PC-3 (cell line): ENCODE measurements at regions not wholly inside any gene's neighbourhood (a gene's known extent, or its start where the extent isn't known, plus 50 kb on each side); places are given as distances from the start of the nearest gene placed in this dataset.

Experiments
- ATAC-seq: fragments of 200-7000 bp; cut with Tn5 transposase; 2 replicates; pipeline ENCODE4 v1.9.1; 2020; ENCODE audit warnings: mild to moderate bottlenecking, moderate library complexity
- BruUV-seq: library from RNA; stranded (reverse); fragments of 400-500 nt; replicated peaks from 2 replicates; lab custom pipeline; 2021; lab: Mats Ljungman, UMichigan
- CTCF ChIA-PET: fragments of 300-600 bp; sonication (Branson Sonifier 250); formaldehyde crosslinking; loops from one replicate; lab custom pipeline; 2022; ENCODE audit warnings: antibody characterized with exemption; lab: Charles Lee
- POLR2A ChIA-PET: fragments of 300-600 bp; sonication (Branson Sonifier 250); formaldehyde crosslinking; loops from one replicate; lab custom pipeline; 2022; ENCODE audit warnings: antibody characterized with exemption; ENCODE audit not compliant: unreplicated experiment; lab: Charles Lee
- DNase-seq: peaks from one replicate; pipeline ENCODE4 v3.0.0-alpha.2; 2015
- H2AFZ ChIP-seq: fragments of 300-600 bp; sonication (generic); 2 replicates; pipeline ENCODE4 v1.6.0; 2016; ENCODE audit warnings: antibody characterized with exemption, low read length
- H3F3A ChIP-seq: fragments of 300-600 bp; sonication (generic); one replicate; pipeline ENCODE4 v1.6.0; 2017; ENCODE audit warnings: antibody characterized with exemption, low read length, control low read depth, mild to moderate bottlenecking; ENCODE audit not compliant: unreplicated experiment
- H3K27ac ChIP-seq: fragments of 300-600 bp; sonication (generic); 2 replicates; pipeline ENCODE4 v1.5.1; 2016; ENCODE audit warnings: mild to moderate bottlenecking, low read length
- H3K27me3 ChIP-seq: fragments of 300-600 bp; sonication (generic); 2 replicates; pipeline ENCODE4 v1.6.1; 2016; ENCODE audit warnings: low read length, mixed read lengths
- H3K36me3 ChIP-seq: fragments of 300-600 bp; sonication (generic); 2 replicates; pipeline ENCODE4 v1.6.1; 2016; ENCODE audit warnings: low read depth, mixed run types, low read length, mixed read lengths
- H3K4me1 ChIP-seq: fragments of 300-600 bp; sonication (generic); 2 replicates; pipeline ENCODE4 v1.5.1; 2016; ENCODE audit warnings: low read length; ENCODE audit not compliant: insufficient read depth
- H3K4me2 ChIP-seq: fragments of 300-600 bp; sonication (generic); 2 replicates; pipeline ENCODE4 v1.6.0; 2016; ENCODE audit warnings: low read length
- H3K4me3 ChIP-seq: fragments of 300-600 bp; sonication (generic); 2 replicates; pipeline ENCODE4 v1.5.1; 2016; ENCODE audit warnings: mild to moderate bottlenecking, low read length, mixed read lengths
- H3K79me2 ChIP-seq: fragments of 300-600 bp; sonication (generic); 2 replicates; pipeline ENCODE4 v1.6.1; 2017; ENCODE audit warnings: low read length, mixed read lengths
- H3K9ac ChIP-seq: fragments of 300-600 bp; sonication (generic); 2 replicates; pipeline ENCODE4 v1.6.0; 2016; ENCODE audit warnings: mild to moderate bottlenecking, low read length
- H3K9me2 ChIP-seq: fragments of 300-600 bp; sonication (generic); replicated peaks from 2 replicates; pipeline ENCODE4 v1.6.1; 2016; ENCODE audit warnings: mixed run types, low read length, mixed read lengths
- H3K9me3 ChIP-seq: fragments of 300-600 bp; sonication (generic); 2 replicates; pipeline ENCODE4 v1.6.1; 2016; ENCODE audit warnings: low read length, mixed read lengths
- H4K20me1 ChIP-seq: fragments of 300-600 bp; sonication (generic); 2 replicates; pipeline ENCODE4 v1.6.1; 2016; ENCODE audit warnings: low read length, mixed read lengths
- EZH2 ChIP-seq: fragments of 300-600 bp; sonication (generic); IDR thresholded peaks from one replicate; pipeline ENCODE4 v1.6.1; 2017; ENCODE audit warnings: antibody characterized with exemption, mild to moderate bottlenecking, low read length; ENCODE audit not compliant: unreplicated experiment
- EZH2phosphoT487 ChIP-seq: fragments of 300-600 bp; sonication (generic); IDR thresholded peaks from 2 replicates; pipeline ENCODE4 v1.6.1; 2018; ENCODE audit warnings: mild to moderate bottlenecking, antibody characterized with exemption, low read length, borderline replicate concordance
- intact Hi-C: fragments of 100-400 bp; cut with micrococcal nuclease; formaldehyde crosslinking; loops from 2 replicates; pipeline ENCODE4 v1.9.0; 2023
- TF ChIP-seq, protein P1 (sequence below): fragments of 300-600 bp; sonication (generic); conservative IDR thresholded peaks from 2 replicates; pipeline ENCODE4 v1.5.1; 2017; ENCODE audit warnings: antibody characterized with exemption, low read depth, mild to moderate bottlenecking, low read length

DNA sequence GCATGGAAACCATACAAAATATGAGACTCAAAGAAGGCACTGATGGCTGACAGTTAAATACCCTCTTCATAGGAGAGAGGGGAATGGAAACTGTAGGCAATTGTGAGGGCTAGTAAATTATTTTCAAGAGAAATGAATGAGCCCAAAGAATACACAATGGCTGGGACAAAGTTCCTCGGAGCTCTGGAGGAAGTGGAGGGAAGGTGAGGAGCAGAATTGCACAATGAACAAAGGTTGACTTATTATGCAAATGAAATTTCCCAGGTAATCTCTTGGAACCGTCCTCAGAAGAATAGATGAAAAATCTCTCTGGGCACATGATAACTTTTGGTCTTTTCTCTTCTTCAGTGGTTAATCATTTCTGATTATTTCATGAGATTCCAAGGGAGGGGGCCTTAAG is 202.6 kb upstream of the VCX start:
- Histone ChIP-seq H3K4me1 (no peaks in the 10 kb centered on the region), H3K4me3 (no peak overlapping the region), H3K36me3 (no peaks in the 10 kb centered on the region), H3F3A (no peaks in the 10 kb centered on the region), H3K9me3 (no peaks in the 10 kb centered on the region), H4K20me1 (no peaks in the 10 kb centered on the region), H2AFZ (no peak overlapping the region), H3K9ac (no peak overlapping the region), H3K27me3 (no peaks in the 10 kb centered on the region), H3K79me2 (no peaks in the 10 kb centered on the region), H3K9me2 (no peaks in the 10 kb centered on the region), H3K27ac (no peak overlapping the region), H3K4me2 (no peak overlapping the region)
- TF ChIP-seq, protein P1, sequence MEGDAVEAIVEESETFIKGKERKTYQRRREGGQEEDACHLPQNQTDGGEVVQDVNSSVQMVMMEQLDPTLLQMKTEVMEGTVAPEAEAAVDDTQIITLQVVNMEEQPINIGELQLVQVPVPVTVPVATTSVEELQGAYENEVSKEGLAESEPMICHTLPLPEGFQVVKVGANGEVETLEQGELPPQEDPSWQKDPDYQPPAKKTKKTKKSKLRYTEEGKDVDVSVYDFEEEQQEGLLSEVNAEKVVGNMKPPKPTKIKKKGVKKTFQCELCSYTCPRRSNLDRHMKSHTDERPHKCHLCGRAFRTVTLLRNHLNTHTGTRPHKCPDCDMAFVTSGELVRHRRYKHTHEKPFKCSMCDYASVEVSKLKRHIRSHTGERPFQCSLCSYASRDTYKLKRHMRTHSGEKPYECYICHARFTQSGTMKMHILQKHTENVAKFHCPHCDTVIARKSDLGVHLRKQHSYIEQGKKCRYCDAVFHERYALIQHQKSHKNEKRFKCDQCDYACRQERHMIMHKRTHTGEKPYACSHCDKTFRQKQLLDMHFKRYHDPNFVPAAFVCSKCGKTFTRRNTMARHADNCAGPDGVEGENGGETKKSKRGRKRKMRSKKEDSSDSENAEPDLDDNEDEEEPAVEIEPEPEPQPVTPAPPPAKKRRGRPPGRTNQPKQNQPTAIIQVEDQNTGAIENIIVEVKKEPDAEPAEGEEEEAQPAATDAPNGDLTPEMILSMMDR, result no peak
- no peak for TF ChIP-seq EZH2
- no peak for TF ChIP-seq EZH2phosphoT487
- ChIA-PET POLR2A (no interaction called here), CTCF (no interaction called here)
- no peak for ATAC-seq
- DNase-seq, result no peak
- intact Hi-C loops, result no loop called here
- BruUV-seq, result no TSS peak

DNA sequence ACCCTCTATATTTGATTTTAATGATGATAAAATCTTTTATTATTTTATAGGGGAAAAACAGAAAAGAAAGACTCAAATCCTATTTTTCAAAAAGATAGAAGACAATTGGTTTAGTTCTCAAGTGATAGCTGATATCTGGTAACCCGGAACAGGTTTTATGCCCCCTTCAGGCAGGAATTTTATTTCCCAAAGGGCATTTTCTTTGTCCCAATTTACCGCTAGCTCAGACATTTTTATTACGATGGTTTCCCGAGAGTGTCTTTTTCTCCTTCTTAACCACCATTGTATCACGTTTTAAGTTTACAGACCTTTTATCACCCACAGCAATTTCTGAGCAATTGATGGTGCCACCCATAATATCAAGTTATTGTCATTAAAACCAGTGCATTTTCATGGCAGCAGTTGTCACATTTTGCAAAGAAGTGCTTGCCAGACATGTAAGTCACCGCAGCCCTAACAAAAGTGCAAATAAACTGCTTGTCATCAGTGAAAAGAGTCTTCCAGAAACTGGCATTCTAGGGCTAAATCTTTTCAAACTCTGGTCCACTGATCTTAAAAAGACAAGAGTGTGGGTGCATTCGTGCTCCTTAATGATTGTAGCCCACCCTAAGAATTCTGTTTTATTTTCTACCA is 204.8 kb upstream of the VCX start:
- Histone ChIP-seq H3K4me3 (no peak overlapping the region), H3K27ac (no peak overlapping the region), H3K9me3 (no peaks in the 10 kb centered on the region), H3K27me3 (no peaks in the 10 kb centered on the region), H3F3A (no peaks in the 10 kb centered on the region), H4K20me1 (no peaks in the 10 kb centered on the region), H3K36me3 (no peaks in the 10 kb centered on the region), H2AFZ (no peak overlapping the region), H3K9me2 (no peaks in the 10 kb centered on the region), H3K9ac (no peak overlapping the region), H3K4me2 (no peak overlapping the region), H3K4me1 (no peaks in the 10 kb centered on the region), H3K79me2 (no peaks in the 10 kb centered on the region)
- no peak for DNase-seq
- POLR2A ChIA-PET, result no interaction called here
- no peak for ATAC-seq
- BruUV-seq, result no TSS peak
- TF ChIP-seq, protein P1, result peak; percentile 12; the same call in 1 of the 2 replicates
- no peak for TF ChIP-seq EZH2phosphoT487
- intact Hi-C loops, result no loop called here
- CTCF ChIA-PET, result no interaction called here

GRCh38 chrX:7637066-7637465 is 205.9 kb upstream of the VCX start:
- Histone ChIP-seq H3K9me2 (no peaks in the 10 kb centered on the region), H3K36me3 (no peaks in the 10 kb centered on the region), H3K79me2 (no peaks in the 10 kb centered on the region), H3K4me1 (no peaks in the 10 kb centered on the region), H3K27me3 (no peaks in the 10 kb centered on the region), H3K4me2 (no peak overlapping the region), H3K4me3 (no peak overlapping the region), H3K9me3 (no peaks in the 10 kb centered on the region), H4K20me1 (no peaks in the 10 kb centered on the region), H2AFZ (no peak overlapping the region), H3K27ac (no peak overlapping the region), H3K9ac (no peak overlapping the region), H3F3A (no peaks in the 10 kb centered on the region)
- ATAC-seq, result no peak
- no peak for DNase-seq
- CTCF ChIA-PET, result no interaction called here
- intact Hi-C loops, result no loop called here
- POLR2A ChIA-PET, result no interaction called here
- TF ChIP-seq, protein P1, result no peak
- TF ChIP-seq EZH2phosphoT487, result no peak
- TF ChIP-seq EZH2, result no peak
- no TSS peak for BruUV-seq
